ENCODE measurements at regions not wholly inside any gene's neighbourhood (a gene's known extent, or its start where the extent isn't known, plus 50 kb on each side); places are given as distances from the start of the nearest gene placed in this dataset.

- Histone ChIP-seq H3K9ac (replicated peaks; ENCODE audit: extremely low read depth, insufficient read depth, low read length) (no peak overlapping the region), H3K9me3 (replicated peaks; ENCODE audit: control insufficient read depth, insufficient read depth, low read length) (no peaks in the 10 kb centered on the region), H3K27ac (ENCODE audit: insufficient read depth, low read depth, low read length) (no peak overlapping the region), H3K4me3 (replicated peaks in 1 of 3; ENCODE audit: insufficient read depth in 1 of 3, low read depth in 1 of 3, low read length in 3 of 3) (no peak overlapping the region), H3K27me3 (ENCODE audit: control insufficient read depth in 2 of 2, insufficient read depth in 2 of 2, low read length in 2 of 2) (no peaks in the 10 kb centered on the region), H3K79me2 (ENCODE audit: control insufficient read depth, insufficient read depth, low read length) (no peaks in the 10 kb centered on the region), H3K4me2 (ENCODE audit: insufficient read depth, low read length) (no peak overlapping the region), H3K36me3 (ENCODE audit: control insufficient read depth in 2 of 2, extremely low read depth in 1 of 2, insufficient read depth in 2 of 2, low read length in 2 of 2) (no peaks in the 10 kb centered on the region), H3K9me1 (replicated peaks; ENCODE audit: control insufficient read depth, extremely low read depth, insufficient read depth, low read length) (no peaks in the 10 kb centered on the region), H2AFZ (ENCODE audit: low read depth, low read length) (no peak overlapping the region), H3K4me1 (ENCODE audit: control insufficient read depth, extremely low read depth, insufficient read depth, low read length) (no peaks in the 10 kb centered on the region), H4K20me1 (replicated peaks; ENCODE audit: control insufficient read depth, extremely low read depth, insufficient read depth, low read length) (no peaks in the 10 kb centered on the region)
- ChIA-PET POLR2A (no interaction called here), CTCF (no interaction called here)
- no TSS peak for BruUV-seq (replicated peaks)
- intact Hi-C loops (cut with micrococcal nuclease): no loop called here
- TF ChIP-seq CTCF (IDR thresholded peaks at IDR 0.05; ENCODE audit: extremely low read depth in 1 of 2, insufficient read depth in 1 of 2, low read depth in 1 of 2, low read length in 2 of 2): no peak
- no peak for TF ChIP-seq EZH2 (IDR thresholded peaks at IDR 0.05; ENCODE audit: borderline replicate concordance, low read depth, low read length, severe bottlenecking)
- TF ChIP-seq POLR2AphosphoS5 (IDR thresholded peaks at IDR 0.05; ENCODE audit: insufficient read depth, low read depth, low read length): no peak
- no peak for TF ChIP-seq POLR2A (IDR thresholded peaks at IDR 0.05; ENCODE audit: low read depth, low read length)
- no peak for TF ChIP-seq JUN (IDR thresholded peaks at IDR 0.05; ENCODE audit: borderline replicate concordance, insufficient read depth, insufficient read length, low read depth)
- FAIRE-seq (no peak), DNase-seq (ENCODE audit: low read depth, low spot score) (no peak)
- dilution Hi-C loops (cut with MboI; ENCODE audit: extremely low pct_ligation_motif_present, low sequenced_read_pairs): no loop called here
Observed at GRCh38 chr5:27876071-27876470, 837.7 kb upstream of the CDH9 start.

DNA sequence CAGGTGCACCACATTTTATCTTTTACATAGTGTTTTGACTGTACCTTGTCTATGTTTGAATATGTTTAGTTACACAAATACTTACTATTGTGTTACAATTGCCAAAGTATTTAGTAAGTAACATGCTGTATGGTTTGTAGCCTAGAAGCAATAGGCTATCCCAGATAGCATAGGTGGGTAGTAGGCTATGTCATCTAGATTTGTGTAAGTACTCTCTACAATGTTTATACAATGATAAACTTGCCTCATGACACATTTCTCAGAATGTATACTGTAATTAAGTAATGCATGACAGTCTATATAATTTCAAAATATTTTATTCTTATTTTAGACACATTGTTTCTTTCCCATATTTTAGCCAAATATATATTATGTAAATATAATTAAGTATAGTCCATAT is 836.8 kb upstream of the CDH9 start:
- no peaks in the 10 kb centered on the region for H3K9me3 ChIP-seq (replicated peaks; ENCODE audit: control insufficient read depth, insufficient read depth, low read length)
- H3K4me3 ChIP-seq (replicated peaks in 1 of 3; ENCODE audit: insufficient read depth in 1 of 3, low read depth in 1 of 3, low read length in 3 of 3): no peak overlapping the region
- no peaks in the 10 kb centered on the region for H3K27me3 ChIP-seq (ENCODE audit: control insufficient read depth in 2 of 2, insufficient read depth in 2 of 2, low read length in 2 of 2)
- ChIA-PET CTCF (no interaction called here), POLR2A (no interaction called here)
- dilution Hi-C loops (cut with MboI; ENCODE audit: extremely low pct_ligation_motif_present, low sequenced_read_pairs) (no loop called here), intact Hi-C loops (cut with micrococcal nuclease) (no loop called here)
- no peaks in the 10 kb centered on the region for H3K4me1 ChIP-seq (ENCODE audit: control insufficient read depth, extremely low read depth, insufficient read depth, low read length)
- no peak overlapping the region for H2AFZ ChIP-seq (ENCODE audit: low read depth, low read length)
- no peaks in the 10 kb centered on the region for H4K20me1 ChIP-seq (replicated peaks; ENCODE audit: control insufficient read depth, extremely low read depth, insufficient read depth, low read length)
- H3K4me2 ChIP-seq (ENCODE audit: insufficient read depth, low read length): no peak overlapping the region
- FAIRE-seq (no peak), DNase-seq (ENCODE audit: low read depth, low spot score) (no peak)
- H3K27ac ChIP-seq (ENCODE audit: insufficient read depth, low read depth, low read length): no peak overlapping the region
- H3K9ac ChIP-seq (replicated peaks; ENCODE audit: extremely low read depth, insufficient read depth, low read length): no peak overlapping the region
- BruUV-seq (replicated peaks): no TSS peak
- no peak for TF ChIP-seq MAX (IDR thresholded peaks at IDR 0.05; ENCODE audit: insufficient read depth, insufficient read length)
- TF ChIP-seq GATA2 (IDR thresholded peaks at IDR 0.05; ENCODE audit: insufficient read depth, insufficient read length, low read depth, low read length): no peak
- no peak for TF ChIP-seq POLR2AphosphoS5 (IDR thresholded peaks at IDR 0.05; ENCODE audit: insufficient read depth, low read depth, low read length)
- TF ChIP-seq JUN (IDR thresholded peaks at IDR 0.05; ENCODE audit: borderline replicate concordance, insufficient read depth, insufficient read length, low read depth): no peak
- TF ChIP-seq FOS (IDR thresholded peaks at IDR 0.05; ENCODE audit: borderline replicate concordance, insufficient read depth, low read length): no peak
- no peak for TF ChIP-seq POLR2A (IDR thresholded peaks at IDR 0.05; ENCODE audit: low read depth, low read length)
- TF ChIP-seq MYC (IDR thresholded peaks at IDR 0.05; ENCODE audit: low read depth, low read length): no peak
- TF ChIP-seq CTCF (IDR thresholded peaks at IDR 0.05; ENCODE audit: extremely low read depth in 1 of 2, insufficient read depth in 1 of 2, low read depth in 1 of 2, low read length in 2 of 2): no peak
- no peak for TF ChIP-seq EZH2 (IDR thresholded peaks at IDR 0.05; ENCODE audit: borderline replicate concordance, low read depth, low read length, severe bottlenecking)
- no peaks in the 10 kb centered on the region for H3K79me2 ChIP-seq (ENCODE audit: control insufficient read depth, insufficient read depth, low read length)
- no peaks in the 10 kb centered on the region for H3K36me3 ChIP-seq (ENCODE audit: control insufficient read depth in 2 of 2, extremely low read depth in 1 of 2, insufficient read depth in 2 of 2, low read length in 2 of 2)
- H3K9me1 ChIP-seq (replicated peaks; ENCODE audit: control insufficient read depth, extremely low read depth, insufficient read depth, low read length): no peaks in the 10 kb centered on the region

All from endothelial cell of umbilical vein (primary cell).